ENCODE measurements at regions not wholly inside any gene's neighbourhood (a gene's known extent, or its start where the extent isn't known, plus 50 kb on each side); places are given as distances from the start of the nearest gene placed in this dataset.
A peak's percentile ranks its signal among the peaks of the same experiment; 100 is the strongest.

GRCh38 chr5:172564188-172564587 is 76.9 kb upstream of the NEURL1B start:
- ATAC-seq (ENCODE audit: low FRiP score in 2 of 2): peak in 1 of 2 donors; percentile 60
- H3K4me3 ChIP-seq: no peak overlapping the region
- H3K27me3 ChIP-seq: no peaks in the 10 kb centered on the region
- H3K27ac ChIP-seq: no peak overlapping the region
- H3K9me3 ChIP-seq: no peaks in the 10 kb centered on the region
- TF ChIP-seq POLR2AphosphoS5 (IDR thresholded peaks at IDR 0.05): no peak
- no peak for TF ChIP-seq POLR2A (IDR thresholded peaks at IDR 0.05)
- TF ChIP-seq EP300 (IDR thresholded peaks at IDR 0.05): no peak
- no peak for TF ChIP-seq CTCF (IDR thresholded peaks at IDR 0.05)
- H3K4me1 ChIP-seq: peaks cover 0 to 9% (median 0%) of the 10 kb centered on the region in 4 donors
- peak in 1 of 2 donors; percentile 52 for DNase-seq
- WGBS, 2 donors: 67 to 69% methylated on average over 9 to 11 of the region's 11 CpGs
- H3K36me3 ChIP-seq: no peaks in the 10 kb centered on the region

GRCh38 chr5:172562443-172562842 is 78.6 kb upstream of the NEURL1B start:
- WGBS, 2 donors: 89% methylated on average over 8 of the region's 8 CpGs
- TF ChIP-seq POLR2A (IDR thresholded peaks at IDR 0.05) (no peak), POLR2AphosphoS5 (IDR thresholded peaks at IDR 0.05) (no peak)
- no peaks in the 10 kb centered on the region for H3K9me3 ChIP-seq
- no peak for DNase-seq
- H3K27me3 ChIP-seq: no peaks in the 10 kb centered on the region
- peaks cover 0 to 23% (median 5%) of the 10 kb centered on the region in 4 donors for H3K4me1 ChIP-seq
- no peak overlapping the region for H3K27ac ChIP-seq
- no peaks in the 10 kb centered on the region for H3K36me3 ChIP-seq
- no peak overlapping the region for H3K4me3 ChIP-seq
- no peak for ATAC-seq (ENCODE audit: low FRiP score in 2 of 2)

GRCh38 chr5:172561151-172561550 is 79.9 kb upstream of the NEURL1B start:
- Histone ChIP-seq H3K4me1 (peaks cover 4 to 32% (median 12%) of the 10 kb centered on the region in 4 donors), H3K27ac (no peak overlapping the region), H3K36me3 (no peaks in the 10 kb centered on the region), H3K9me3 (no peaks in the 10 kb centered on the region), H3K27me3 (no peaks in the 10 kb centered on the region), H3K4me3 (no peak overlapping the region)
- 85 to 89% methylated on average over 3 of the region's 3 CpGs for WGBS, 2 donors
- TF ChIP-seq POLR2AphosphoS5 (IDR thresholded peaks at IDR 0.05) (no peak), POLR2A (IDR thresholded peaks at IDR 0.05) (no peak), CTCF (IDR thresholded peaks at IDR 0.05) (no peak), EP300 (IDR thresholded peaks at IDR 0.05) (no peak)
- no peak for ATAC-seq (ENCODE audit: low FRiP score in 2 of 2)
- DNase-seq: no peak

GRCh38 chr5:172559004-172559932 is 81.8 kb upstream of the NEURL1B start:
- no peak overlapping the region for H3K4me3 ChIP-seq
- 75 to 77% methylated on average over 12 to 23 of the region's 23 CpGs for WGBS, 2 donors
- ATAC-seq (ENCODE audit: low FRiP score in 2 of 2) (peak in 1 of 2 donors; percentile 72), DNase-seq (no peak)
- no peaks in the 10 kb centered on the region for H3K36me3 ChIP-seq
- peak overlapping the region in 3 of 4 donors; percentile 27 to 50 (median 48) for H3K27ac ChIP-seq
- H3K27me3 ChIP-seq: no peaks in the 10 kb centered on the region
- TF ChIP-seq CTCF (IDR thresholded peaks at IDR 0.05): no peak
- TF ChIP-seq POLR2AphosphoS5 (IDR thresholded peaks at IDR 0.05): peak in 1 of 2 donors; percentile 22
- no peaks in the 10 kb centered on the region for H3K9me3 ChIP-seq
- H3K4me1 ChIP-seq: peaks cover 5 to 28% (median 12%) of the 10 kb centered on the region in 4 donors

- H3K4me1 ChIP-seq: peaks cover 5 to 23% (median 12%) of the 10 kb centered on the region in 4 donors
- peak overlapping the region in 3 of 4 donors; percentile 27 to 66 (median 48) for H3K27ac ChIP-seq
- 70 to 82% methylated on average over 15 to 17 of the region's 17 CpGs for WGBS, 2 donors
- DNase-seq (peak in 1 of 2 donors; percentile 40), ATAC-seq (ENCODE audit: low FRiP score in 2 of 2) (peak; percentile 5 to 7)
- H3K36me3 ChIP-seq: no peaks in the 10 kb centered on the region
- TF ChIP-seq EP300 (IDR thresholded peaks at IDR 0.05) (no peak), POLR2AphosphoS5 (IDR thresholded peaks at IDR 0.05) (no peak), POLR2A (IDR thresholded peaks at IDR 0.05) (no peak)
- no peak overlapping the region for H3K4me3 ChIP-seq
- H3K9me3 ChIP-seq: no peaks in the 10 kb centered on the region
- no peaks in the 10 kb centered on the region for H3K27me3 ChIP-seq
These were observed 82.7 kb upstream of the NEURL1B start for GRCh38 chr5:172558076-172558976.
